HPDE6-E6E7 (cell line): ENCODE measurements at regions not wholly inside any gene's neighbourhood (a gene's known extent, or its start where the extent isn't known, plus 50 kb on each side); places are given as distances from the start of the nearest gene placed in this dataset.
"Not testable (repeated sequence)": the region's sequence is repeated elsewhere in the genome, so short reads cannot be mapped to it uniquely, and the experiment has no call there.

Experiments used
- DNase-seq: peaks from one replicate; pipeline ENCODE4 v3.0.0; 2011; ENCODE audit warnings: missing footprints; ENCODE audit errors: extremely low spot score

GRCh38 chr1:29807689-29808088 is 571.4 kb downstream of the PTPRU start:
- no peak for DNase-seq

GRCh38 chr1:29806646-29807319 is 570.5 kb downstream of the PTPRU start:
- no peak for DNase-seq

- no peak for DNase-seq
Measured at GRCh38 chr1:29805896-29806160, 569.5 kb downstream of the PTPRU start.

GRCh38 chr1:29805122-29805895 is 569.0 kb downstream of the PTPRU start:
- DNase-seq = no peak

- no peak for DNase-seq
Measured at GRCh38 chr1:29804181-29804899, 568.0 kb downstream of the PTPRU start.

GRCh38 chr1:29803486-29803885 is 567.2 kb downstream of the PTPRU start:
- no peak for DNase-seq

- DNase-seq = no peak
Measured at GRCh38 chr1:29802181-29803068, 566.1 kb downstream of the PTPRU start.

GRCh38 chr1:29801561-29801973 is 565.2 kb downstream of the PTPRU start:
- no peak for DNase-seq

GRCh38 chr1:29801003-29801402 is 564.7 kb downstream of the PTPRU start:
- no peak for DNase-seq

GRCh38 chr1:29800522-29800956 is 564.2 kb downstream of the PTPRU start:
- peak; percentile 73 for DNase-seq

GRCh38 chr1:29800120-29800519 is 563.8 kb downstream of the PTPRU start:
- no peak for DNase-seq

GRCh38 chr1:29798699-29799566 is 562.6 kb downstream of the PTPRU start:
- peak; percentile 27 for DNase-seq

- DNase-seq = not testable (repeated sequence)
Measured at GRCh38 chr1:29797125-29797524, 560.8 kb downstream of the PTPRU start.

GRCh38 chr1:29795965-29796364 is 559.6 kb downstream of the PTPRU start:
- DNase-seq = not testable (repeated sequence)

GRCh38 chr1:29793653-29794348 is 557.5 kb downstream of the PTPRU start:
- DNase-seq = no peak

GRCh38 chr1:29793101-29793546 is 556.8 kb downstream of the PTPRU start:
- peak; percentile 49 for DNase-seq

GRCh38 chr1:29789910-29790247 is 553.6 kb downstream of the PTPRU start:
- no peak for DNase-seq

- peak; percentile 31 for DNase-seq
Measured at GRCh38 chr1:29789221-29789909, 553.0 kb downstream of the PTPRU start.
